ENCODE measurements at regions not wholly inside any gene's neighbourhood (a gene's known extent, or its start where the extent isn't known, plus 50 kb on each side); places are given as distances from the start of the nearest gene placed in this dataset.
A peak's percentile ranks its signal among the peaks of the same experiment; 100 is the strongest.

DNA sequence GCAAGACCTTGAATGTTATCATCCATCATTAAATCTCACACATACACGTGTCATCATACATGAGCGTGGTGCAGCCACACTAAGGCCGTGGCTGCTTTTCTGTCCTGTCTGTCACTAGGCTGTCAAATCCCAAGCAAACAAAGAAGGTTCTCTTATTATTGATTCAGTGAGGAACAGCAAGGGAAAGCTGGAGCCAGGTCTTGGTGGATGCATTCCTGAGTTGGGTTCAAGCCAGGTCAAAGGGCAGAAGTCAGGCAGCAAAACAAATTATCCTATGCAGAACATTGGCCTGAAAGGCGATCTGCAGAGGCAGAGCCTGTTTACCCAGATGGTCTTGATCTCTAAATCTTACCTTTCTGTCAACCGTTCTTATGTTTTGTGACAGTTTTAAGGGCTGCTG, 252.3 kb downstream of the NEDD1 start:
- no peaks in the 10 kb centered on the region for H3K27me3 ChIP-seq
- no peaks in the 10 kb centered on the region for H3K9me2 ChIP-seq (replicated peaks; ENCODE audit: insufficient read depth)
- DNase-seq (ENCODE audit: low spot score), result no peak
- H4K20me1 ChIP-seq (ENCODE audit: insufficient read depth, poor library complexity, severe bottlenecking), result no peaks in the 10 kb centered on the region
- no peaks in the 10 kb centered on the region for H3K36me3 ChIP-seq (replicated peaks; ENCODE audit: insufficient read depth, low read depth)
- no peak overlapping the region for H2AFZ ChIP-seq
- H3K9me3 ChIP-seq (ENCODE audit: low read depth), result no peaks in the 10 kb centered on the region
- TF ChIP-seq EZH2 (IDR thresholded peaks at IDR 0.05; ENCODE audit: borderline replicate concordance), result no peak
- TF ChIP-seq, protein P1, sequence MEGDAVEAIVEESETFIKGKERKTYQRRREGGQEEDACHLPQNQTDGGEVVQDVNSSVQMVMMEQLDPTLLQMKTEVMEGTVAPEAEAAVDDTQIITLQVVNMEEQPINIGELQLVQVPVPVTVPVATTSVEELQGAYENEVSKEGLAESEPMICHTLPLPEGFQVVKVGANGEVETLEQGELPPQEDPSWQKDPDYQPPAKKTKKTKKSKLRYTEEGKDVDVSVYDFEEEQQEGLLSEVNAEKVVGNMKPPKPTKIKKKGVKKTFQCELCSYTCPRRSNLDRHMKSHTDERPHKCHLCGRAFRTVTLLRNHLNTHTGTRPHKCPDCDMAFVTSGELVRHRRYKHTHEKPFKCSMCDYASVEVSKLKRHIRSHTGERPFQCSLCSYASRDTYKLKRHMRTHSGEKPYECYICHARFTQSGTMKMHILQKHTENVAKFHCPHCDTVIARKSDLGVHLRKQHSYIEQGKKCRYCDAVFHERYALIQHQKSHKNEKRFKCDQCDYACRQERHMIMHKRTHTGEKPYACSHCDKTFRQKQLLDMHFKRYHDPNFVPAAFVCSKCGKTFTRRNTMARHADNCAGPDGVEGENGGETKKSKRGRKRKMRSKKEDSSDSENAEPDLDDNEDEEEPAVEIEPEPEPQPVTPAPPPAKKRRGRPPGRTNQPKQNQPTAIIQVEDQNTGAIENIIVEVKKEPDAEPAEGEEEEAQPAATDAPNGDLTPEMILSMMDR (IDR thresholded peaks at IDR 0.05; ENCODE audit: poor library complexity), result no peak
- TF ChIP-seq EZH2phosphoT487 (IDR thresholded peaks at IDR 0.05; ENCODE audit: low read depth, severe bottlenecking, unreplicated experiment), result no peak
- H3K4me1 ChIP-seq (ENCODE audit: insufficient read depth), result no peaks in the 10 kb centered on the region
- H3K4me3 ChIP-seq, result no peak overlapping the region
- no peak overlapping the region for H3K27ac ChIP-seq
- no peaks in the 10 kb centered on the region for H3K79me2 ChIP-seq
- H3K4me2 ChIP-seq, result peak overlapping the region; percentile 14
- 42% methylated on average over 5 of the region's 5 CpGs for WGBS (ENCODE audit: low lambda C conversion rate, missing lambda C conversion rate)

DNA sequence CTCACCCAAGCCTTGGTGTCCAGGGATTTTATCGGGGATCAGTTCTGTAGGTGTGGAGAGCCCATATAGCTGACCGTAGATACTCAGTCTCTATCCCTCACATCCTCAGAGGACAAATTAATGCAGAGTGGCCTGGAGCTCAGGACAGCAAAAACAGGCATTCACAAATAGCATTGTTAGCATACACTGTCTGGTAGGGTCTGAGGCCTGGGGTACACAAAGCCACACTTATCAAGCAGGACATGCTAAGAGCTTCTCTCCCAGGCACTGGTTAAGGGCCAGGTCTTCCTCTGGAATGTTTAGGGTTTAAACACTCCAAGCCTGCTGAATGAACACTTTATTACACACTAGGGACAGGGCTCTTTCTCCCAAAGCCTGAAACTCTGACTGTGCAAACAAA, 253.2 kb downstream of the NEDD1 start:
- no peaks in the 10 kb centered on the region for H3K9me3 ChIP-seq (ENCODE audit: low read depth)
- no peak overlapping the region for H3K27ac ChIP-seq
- no peaks in the 10 kb centered on the region for H3K9me2 ChIP-seq (replicated peaks; ENCODE audit: insufficient read depth)
- no peaks in the 10 kb centered on the region for H3K27me3 ChIP-seq
- H3K4me3 ChIP-seq, result no peak overlapping the region
- 86% methylated on average over 2 of the region's 2 CpGs for WGBS (ENCODE audit: low lambda C conversion rate, missing lambda C conversion rate)
- DNase-seq (ENCODE audit: low spot score), result no peak
- no peak overlapping the region for H2AFZ ChIP-seq
- H3K4me1 ChIP-seq (ENCODE audit: insufficient read depth), result no peaks in the 10 kb centered on the region
- TF ChIP-seq, protein P1 (IDR thresholded peaks at IDR 0.05; ENCODE audit: poor library complexity), result no peak
- no peak for TF ChIP-seq EZH2phosphoT487 (IDR thresholded peaks at IDR 0.05; ENCODE audit: low read depth, severe bottlenecking, unreplicated experiment)
- TF ChIP-seq EZH2 (IDR thresholded peaks at IDR 0.05; ENCODE audit: borderline replicate concordance), result no peak
- no peaks in the 10 kb centered on the region for H3K79me2 ChIP-seq
- H3K4me2 ChIP-seq, result no peak overlapping the region
- no peaks in the 10 kb centered on the region for H3K36me3 ChIP-seq (replicated peaks; ENCODE audit: insufficient read depth, low read depth)
- no peaks in the 10 kb centered on the region for H4K20me1 ChIP-seq (ENCODE audit: insufficient read depth, poor library complexity, severe bottlenecking)

DNA sequence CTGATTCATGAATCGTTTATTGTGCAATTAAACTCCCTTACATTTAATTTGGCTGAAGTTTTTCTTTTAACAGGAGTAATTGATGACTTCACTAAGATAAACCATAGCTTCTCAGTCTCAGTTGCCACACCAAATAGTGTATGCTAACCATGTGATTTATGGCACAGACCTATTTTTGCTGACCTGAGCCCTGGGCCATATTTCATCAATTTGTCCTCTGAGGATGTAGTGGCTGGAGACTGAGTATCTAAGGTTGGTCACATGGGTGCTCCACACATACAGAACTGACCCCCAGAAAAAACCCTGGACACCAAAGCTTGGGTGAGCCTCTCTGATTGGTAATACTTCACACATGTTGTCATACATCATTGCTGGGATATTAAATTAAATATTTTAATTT, 255.1 kb downstream of the NEDD1 start:
- Histone ChIP-seq H2AFZ (no peak overlapping the region), H3K27ac (no peak overlapping the region), H3K27me3 (no peaks in the 10 kb centered on the region), H3K4me1 (ENCODE audit: insufficient read depth) (no peaks in the 10 kb centered on the region), H3K9me3 (ENCODE audit: low read depth) (no peaks in the 10 kb centered on the region), H3K4me2 (no peak overlapping the region), H3K9me2 (replicated peaks; ENCODE audit: insufficient read depth) (no peaks in the 10 kb centered on the region), H4K20me1 (ENCODE audit: insufficient read depth, poor library complexity, severe bottlenecking) (no peaks in the 10 kb centered on the region), H3K36me3 (replicated peaks; ENCODE audit: insufficient read depth, low read depth) (no peaks in the 10 kb centered on the region), H3K4me3 (no peak overlapping the region), H3K79me2 (no peaks in the 10 kb centered on the region)
- DNase-seq (ENCODE audit: low spot score), result no peak
- TF ChIP-seq EZH2 (IDR thresholded peaks at IDR 0.05; ENCODE audit: borderline replicate concordance), result no peak
- TF ChIP-seq, protein P1 (IDR thresholded peaks at IDR 0.05; ENCODE audit: poor library complexity), result no peak
- no peak for TF ChIP-seq EZH2phosphoT487 (IDR thresholded peaks at IDR 0.05; ENCODE audit: low read depth, severe bottlenecking, unreplicated experiment)
- WGBS (ENCODE audit: low lambda C conversion rate, missing lambda C conversion rate), result 92% methylated on average over 1 of the region's 1 CpG

DNA sequence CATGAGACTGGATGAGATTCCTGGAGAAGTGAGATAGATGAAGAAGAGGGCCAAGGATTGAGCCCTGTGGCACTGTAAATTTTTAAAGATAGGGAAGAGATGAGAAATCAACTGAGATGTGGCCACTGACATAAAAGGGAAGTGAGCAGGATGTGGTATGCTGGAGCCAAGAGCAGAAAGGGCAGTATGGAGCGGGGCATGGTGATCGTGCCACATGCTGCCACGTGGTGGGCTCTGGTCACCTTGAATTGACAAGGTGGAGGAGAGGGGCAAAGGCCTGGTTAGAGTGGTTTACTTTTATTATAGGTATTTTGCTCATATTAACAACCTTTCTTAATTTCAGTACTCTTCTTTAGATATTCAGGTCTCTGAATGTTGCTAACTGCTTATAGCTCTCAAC, 257.9 kb downstream of the NEDD1 start:
- TF ChIP-seq EZH2 (IDR thresholded peaks at IDR 0.05; ENCODE audit: borderline replicate concordance) (no peak), EZH2phosphoT487 (IDR thresholded peaks at IDR 0.05; ENCODE audit: low read depth, severe bottlenecking, unreplicated experiment) (no peak)
- TF ChIP-seq, protein P1 (IDR thresholded peaks at IDR 0.05; ENCODE audit: poor library complexity), result no peak
- Histone ChIP-seq H3K4me3 (no peak overlapping the region), H4K20me1 (ENCODE audit: insufficient read depth, poor library complexity, severe bottlenecking) (no peaks in the 10 kb centered on the region), H3K9me2 (replicated peaks; ENCODE audit: insufficient read depth) (no peaks in the 10 kb centered on the region), H3K36me3 (replicated peaks; ENCODE audit: insufficient read depth, low read depth) (no peaks in the 10 kb centered on the region), H2AFZ (no peak overlapping the region), H3K9me3 (ENCODE audit: low read depth) (no peaks in the 10 kb centered on the region), H3K4me1 (ENCODE audit: insufficient read depth) (no peaks in the 10 kb centered on the region), H3K27me3 (no peaks in the 10 kb centered on the region), H3K79me2 (no peaks in the 10 kb centered on the region), H3K4me2 (no peak overlapping the region), H3K27ac (no peak overlapping the region)
- WGBS (ENCODE audit: low lambda C conversion rate, missing lambda C conversion rate), result 93% methylated on average over 3 of the region's 3 CpGs
- DNase-seq (ENCODE audit: low spot score), result no peak
